H1 (cell line): ENCODE measurements at regions not wholly inside any gene's neighbourhood (a gene's known extent, or its start where the extent isn't known, plus 50 kb on each side); places are given as distances from the start of the nearest gene placed in this dataset.

Experiments used
- CTCF ChIA-PET: fragments of 300-600 bp; sonication (Branson Sonifier 250); formaldehyde crosslinking; loops from one replicate; lab custom pipeline; 2021; ENCODE audit not compliant: partially characterized antibody; lab: Charles Lee
- POLR2A ChIA-PET: fragments of 300-600 bp; sonication (Branson Sonifier 250); formaldehyde crosslinking; loops from one replicate; lab custom pipeline; 2021; ENCODE audit warnings: inconsistent platforms; ENCODE audit not compliant: partially characterized antibody; lab: Charles Lee
- DNase-seq, 2 experiments: peaks; one replicate each; pipeline versions ENCODE4 v3.0.0 to v3.0.0-alpha.2; 2010 to 2022; ENCODE audit warnings: low spot score in 2 of 2, low read depth in 1 of 2, mixed read lengths in 1 of 2
- FAIRE-seq: peaks from 2 replicates; lab custom pipeline; 2011; peaks lifted over from hg19 to GRCh38; lab: Jason Lieb, UNC
- H2AFZ ChIP-seq: 2 replicates; pipeline ENCODE4 v1.8.1; 2012; ENCODE audit warnings: low read length, inconsistent platforms
- H2AK5ac ChIP-seq: 2 replicates; pipeline ENCODE4 v1.6.1; 2013; ENCODE audit warnings: low read depth, low read length
- H2BK120ac ChIP-seq: replicated peaks from 2 replicates; pipeline ENCODE3; 2013; ENCODE audit warnings: low read depth, low read length, inconsistent platforms
- H2BK12ac ChIP-seq: 2 replicates; pipeline ENCODE4 v1.6.1; 2013; ENCODE audit warnings: low read depth, low read length
- H2BK15ac ChIP-seq: 2 replicates; pipeline ENCODE4 v1.6.1; 2013; ENCODE audit warnings: low read length
- H2BK20ac ChIP-seq: 2 replicates; pipeline ENCODE4 v1.6.1; 2013; ENCODE audit warnings: low read length
- H2BK5ac ChIP-seq: 2 replicates; pipeline ENCODE4 v1.6.1; 2013; ENCODE audit warnings: low read depth, low read length
- H3K14ac ChIP-seq: 2 replicates; pipeline ENCODE4 v1.6.1; 2013; ENCODE audit warnings: inconsistent platforms; ENCODE audit not compliant: insufficient read length
- H3K18ac ChIP-seq: 2 replicates; pipeline ENCODE4 v1.6.1; 2013; ENCODE audit warnings: low read length; ENCODE audit errors: extremely low read depth
- H3K23ac ChIP-seq: 2 replicates; pipeline ENCODE4 v1.6.1; 2013; ENCODE audit warnings: inconsistent platforms; ENCODE audit not compliant: insufficient read length
- H3K23me2 ChIP-seq: 2 replicates; pipeline ENCODE4 v1.6.1; 2013; ENCODE audit warnings: low read depth, low read length
- H3K27ac ChIP-seq: 2 replicates; pipeline ENCODE4 v1.6.1; 2011; ENCODE audit warnings: low read depth, low read length, inconsistent platforms
- H3K27me3 ChIP-seq, 4 experiments: replicated peaks in 1 of 4; 1 replicate in 1 of 4; 2 replicates in 3 of 4; pipeline versions ENCODE4 v1.6.1 to v1.8.1; 2011 to 2013; ENCODE audit warnings: low read length in 3 of 4, mild to moderate bottlenecking in 3 of 4, inconsistent platforms in 2 of 4, mixed read lengths in 2 of 4, moderate library complexity in 1 of 4; ENCODE audit not compliant: control insufficient read depth in 3 of 4, insufficient read depth in 3 of 4; ENCODE audit errors: extremely low read depth in 1 of 4
- H3K36me3 ChIP-seq, 4 experiments: 2 replicates each; pipeline versions ENCODE4 v1.6.1 to v1.8.1; 2011 to 2013; ENCODE audit warnings: mild to moderate bottlenecking in 4 of 4, low read length in 3 of 4, moderate library complexity in 2 of 4, control low read depth in 1 of 4, inconsistent platforms in 1 of 4; ENCODE audit not compliant: insufficient read depth in 4 of 4, control insufficient read depth in 2 of 4
- H3K4ac ChIP-seq: replicated peaks from 2 replicates; pipeline ENCODE3; 2013; ENCODE audit warnings: low read length, low read depth, mixed read lengths, inconsistent platforms; ENCODE audit not compliant: insufficient read length
- H3K4me1 ChIP-seq, 4 experiments: replicated peaks in 1 of 4; 1 replicate in 1 of 4; 2 replicates in 3 of 4; pipeline versions ENCODE4 v1.6.1 to v1.8.1; 2011 to 2013; ENCODE audit warnings: low read length in 3 of 4, inconsistent platforms in 2 of 4, mixed read lengths in 1 of 4; ENCODE audit not compliant: insufficient read depth in 4 of 4, control insufficient read depth in 3 of 4
- H3K4me2 ChIP-seq, 2 experiments: 2 replicates each; pipeline versions ENCODE4 v1.6.1 to v1.8.1; 2011 to 2013; ENCODE audit warnings: low read depth in 2 of 2, low read length in 2 of 2, control low read depth in 1 of 2, inconsistent platforms in 1 of 2, mild to moderate bottlenecking in 1 of 2; ENCODE audit not compliant: insufficient read depth in 1 of 2
- H3K4me3 ChIP-seq, 4 experiments: fragments of 200-600, 300-600 bp in 1 of 4; sonication (generic), shearing (Covaris generic), sonication (Bioruptor Twin) in 1 of 4; 2 replicates each; pipeline versions ENCODE4 v1.5.1 to v1.8.1; 2011 to 2016; ENCODE audit warnings: low read length in 4 of 4, low read depth in 3 of 4, control low read depth in 2 of 4, inconsistent platforms in 2 of 4, mild to moderate bottlenecking in 2 of 4, mixed read lengths in 1 of 4, moderate library complexity in 1 of 4; ENCODE audit not compliant: insufficient read depth in 2 of 4; ENCODE audit errors: extremely low read depth in 1 of 4
- H3K56ac ChIP-seq: replicated peaks from 2 replicates; pipeline ENCODE3; 2013; ENCODE audit warnings: low read depth, mild to moderate bottlenecking, mixed read lengths, low read length, inconsistent platforms; ENCODE audit not compliant: insufficient read length
- H3K79me1 ChIP-seq: 2 replicates; pipeline ENCODE4 v1.6.1; 2013; ENCODE audit warnings: low read depth, low read length, control low read depth
- H3K79me2 ChIP-seq, 2 experiments: 2 replicates each; pipeline versions ENCODE4 v1.6.1 to v1.8.1; 2012 to 2013; ENCODE audit warnings: low read length in 2 of 2, mild to moderate bottlenecking in 2 of 2, inconsistent platforms in 1 of 2; ENCODE audit not compliant: insufficient read depth in 2 of 2, control insufficient read depth in 1 of 2
- H3K9ac ChIP-seq, 4 experiments: replicated peaks in 1 of 4; 1 replicate in 1 of 4; 2 replicates in 3 of 4; pipeline versions ENCODE4 v1.6.1 to v1.8.1; 2011 to 2013; ENCODE audit warnings: low read depth in 3 of 4, low read length in 3 of 4, control low read depth in 2 of 4, mild to moderate bottlenecking in 2 of 4, moderate library complexity in 2 of 4, inconsistent platforms in 1 of 4; ENCODE audit errors: extremely low read depth in 1 of 4
- H3K9me3 ChIP-seq, 2 experiments: 2 replicates each; pipeline versions ENCODE4 v1.6.1 to v1.8.1; 2012 to 2013; ENCODE audit warnings: mild to moderate bottlenecking in 2 of 2, moderate library complexity in 2 of 2, control low read depth in 1 of 2, inconsistent platforms in 1 of 2, low read depth in 1 of 2, low read length in 1 of 2, mixed read lengths in 1 of 2; ENCODE audit not compliant: insufficient read depth in 2 of 2
- H4K20me1 ChIP-seq, 2 experiments: replicated peaks in 1 of 2; 2 replicates each; pipeline versions ENCODE3 to v1.8.1; 2011 to 2013; ENCODE audit warnings: inconsistent platforms in 2 of 2, low read length in 2 of 2, mild to moderate bottlenecking in 1 of 2; ENCODE audit not compliant: insufficient read depth in 2 of 2, control insufficient read depth in 1 of 2
- H4K5ac ChIP-seq: 2 replicates; pipeline ENCODE4 v1.6.1; 2013; ENCODE audit warnings: low read length, low read depth, mixed read lengths, inconsistent platforms; ENCODE audit not compliant: insufficient read length
- H4K8ac ChIP-seq: 2 replicates; pipeline ENCODE4 v1.8.0; 2013; ENCODE audit warnings: mild to moderate bottlenecking, moderate library complexity, low read length, inconsistent platforms; ENCODE audit not compliant: insufficient read depth; ENCODE audit errors: extremely low read depth
- H4K91ac ChIP-seq: replicated peaks from 2 replicates; pipeline ENCODE3; 2013; ENCODE audit warnings: low read length, mixed read lengths, inconsistent platforms; ENCODE audit not compliant: insufficient read length
- BACH1 ChIP-seq: IDR thresholded peaks from 2 replicates; pipeline ENCODE4 v1.6.1; 2012; ENCODE audit warnings: low read length, improper control_type of control experiment
- BRCA1 ChIP-seq: IDR thresholded peaks from 2 replicates; pipeline ENCODE4 v1.6.1; 2012; ENCODE audit warnings: low read depth, low read length, improper control_type of control experiment
- CBX5 ChIP-seq: fragments of 300-800, 300-1000 bp; sonication (generic); IDR thresholded peaks from 2 replicates; pipeline ENCODE4 v1.7.1; 2016; ENCODE audit warnings: antibody characterized with exemption, low read length, low read depth
- E2F6 ChIP-seq: IDR thresholded peaks from 2 replicates; pipeline ENCODE4 v1.6.1; 2012; ENCODE audit warnings: inconsistent platforms
- MAX ChIP-seq: IDR thresholded peaks from 2 replicates; pipeline ENCODE4 v1.6.1; 2012; ENCODE audit warnings: inconsistent platforms
- POLR2A ChIP-seq, 2 experiments: IDR thresholded peaks; 1 replicate in 1 of 2; 2 replicates in 1 of 2; pipeline ENCODE4 v1.6.1; 2011; ENCODE audit warnings: low read depth in 2 of 2, low read length in 2 of 2, mild to moderate bottlenecking in 2 of 2; ENCODE audit errors: control extremely low read depth in 1 of 2
- POU5F1 ChIP-seq: IDR thresholded peaks from 2 replicates; pipeline ENCODE4 v1.6.1; 2011; ENCODE audit warnings: low read depth, mild to moderate bottlenecking, low read length, moderate library complexity
- RNF2 ChIP-seq: fragments of 200-900, 300-1000 bp; sonication (generic); IDR thresholded peaks from 2 replicates; pipeline ENCODE4 v1.7.1; 2016; ENCODE audit warnings: borderline replicate concordance, low read depth, mild to moderate bottlenecking, antibody characterized with exemption, low read length; ENCODE audit not compliant: poor library complexity, severe bottlenecking; ENCODE audit errors: missing control alignments
- SIN3A ChIP-seq, 2 experiments: IDR thresholded peaks in 1 of 2; conservative IDR thresholded peaks in 1 of 2; 2 replicates each; pipeline ENCODE4 v1.6.1; 2011 to 2012; ENCODE audit warnings: low read length in 2 of 2, improper control_type of control experiment in 1 of 2, low read depth in 1 of 2, mild to moderate bottlenecking in 1 of 2
- SP2 ChIP-seq: IDR thresholded peaks from 2 replicates; pipeline ENCODE4 v1.6.1; 2012; ENCODE audit warnings: mild to moderate bottlenecking, low read length, inconsistent platforms
- SP4 ChIP-seq: IDR thresholded peaks from 2 replicates; pipeline ENCODE4 v1.6.1; 2012; ENCODE audit warnings: low read length, inconsistent platforms
- TAF7 ChIP-seq: optimal IDR thresholded peaks from 2 replicates; pipeline ENCODE3; 2011; ENCODE audit warnings: low read depth, mild to moderate bottlenecking, inconsistent platforms, low read length, moderate library complexity, borderline replicate concordance
- TBP ChIP-seq: IDR thresholded peaks from 2 replicates; pipeline ENCODE4 v1.6.1; 2011; ENCODE audit warnings: low read depth, low read length, improper control_type of control experiment
- USF2 ChIP-seq: IDR thresholded peaks from 2 replicates; pipeline ENCODE4 v1.6.1; 2011; ENCODE audit warnings: low read length, improper control_type of control experiment
- WGBS, 2 experiments: shearing (Covaris generic) in 1 of 2; methylation state at CpG; one replicate each; pipeline versions ENCODE4 v1.1.6 to v1.1.7; 2013 to 2015; ENCODE audit warnings: low lambda C conversion rate in 2 of 2, mixed read lengths in 2 of 2, inconsistent platforms in 1 of 2, low coverage in 1 of 2, missing lambda C conversion rate in 1 of 2; ENCODE audit not compliant: insufficient replicate concordance in 2 of 2, insufficient coverage in 1 of 2, insufficient read length in 1 of 2; ENCODE audit errors: extremely low coverage in 1 of 2, missing lambda C conversion rate in 1 of 2; 5-methylcytosine and 5-hydroxymethylcytosine counted together

GRCh38 chr18:11199477-11199876 lies 50.1 kb upstream of the PIEZO2 start:
- CTCF ChIA-PET, result no interaction called here
- no peak for TF ChIP-seq SIN3A (conservative IDR thresholded peaks at IDR 0.05 in 1 of 2, IDR thresholded peaks at IDR 0.05 in 1 of 2; ENCODE audit: low read depth in 1 of 2, low read length in 2 of 2)
- no peak for TF ChIP-seq RNF2
- no peak for TF ChIP-seq BACH1
- no peak for TF ChIP-seq TBP
- no peak for TF ChIP-seq TAF7
- no peak for TF ChIP-seq USF2
- no peak for TF ChIP-seq POU5F1
- TF ChIP-seq BRCA1, result no peak
- TF ChIP-seq SP4, result no peak
- no peak for TF ChIP-seq SP2
- TF ChIP-seq POLR2A (IDR thresholded peaks at IDR 0.05; ENCODE audit: control extremely low read depth in 1 of 2, low read depth in 2 of 2, low read length in 2 of 2), result no peak
- TF ChIP-seq MAX, result no peak
- no peak for TF ChIP-seq CBX5
- no peak for TF ChIP-seq E2F6

More at GRCh38 chr18:11199477-11199876, 50.1 kb upstream of the PIEZO2 start:
- Histone ChIP-seq H3K4me2 (no peak overlapping the region), H3K4me3 (no peak overlapping the region), H4K20me1 (no peaks in the 10 kb centered on the region), H2BK12ac (no peak overlapping the region), H2AFZ (no peak overlapping the region), H3K4ac (no peak overlapping the region), H3K14ac (no peak overlapping the region), H2BK120ac (no peak overlapping the region), H3K27me3 (no peaks in the 10 kb centered on the region; a peak in 1 of 7 replicates), H3K36me3 (no peaks in the 10 kb centered on the region), H3K79me1 (no peaks in the 10 kb centered on the region), H3K4me1 (no peaks in the 10 kb centered on the region), H3K18ac (no peak overlapping the region), H2BK5ac (no peak overlapping the region), H2BK20ac (no peak overlapping the region), H2AK5ac (no peak overlapping the region), H3K27ac (no peak overlapping the region), H4K5ac (no peak overlapping the region), H4K91ac (no peak overlapping the region), H3K79me2 (no peaks in the 10 kb centered on the region), H4K8ac (no peak overlapping the region), H3K9ac (no peak overlapping the region), H3K9me3 (no peaks in the 10 kb centered on the region), H2BK15ac (no peak overlapping the region), H3K23ac (no peak overlapping the region), H3K56ac (no peak overlapping the region), H3K23me2 (no peaks in the 10 kb centered on the region)
- DNase-seq (no peak), FAIRE-seq (no peak)
- 79% methylated on average over 3 of the region's 3 CpGs; no CpG with 5 or more reads in 1 of the 2 experiments for whole genome bisulfite sequencing, 2 experiments
- POLR2A ChIA-PET, result no interaction called here
